Activated CD4-positive, alpha-beta T cell treated with anti-CD3 and anti-CD28 coated beads for 36 hours (primary cell): ENCODE measurements at regions not wholly inside any gene's neighbourhood (a gene's known extent, or its start where the extent isn't known, plus 50 kb on each side); places are given as distances from the start of the nearest gene placed in this dataset. TPM values are rescaled to one million over a fixed set of nuclear protein-coding genes. Genes with fewer than 3 reads are reported as not detected.
"Not testable (repeated sequence)": the region's sequence is repeated elsewhere in the genome, so short reads cannot be mapped to it uniquely, and the experiment has no call there.

ENCODE experiments used
- ATAC-seq: fragments of 200-7000 bp; cut with Tn5 transposase; one replicate; pipeline ENCODE4 v1.10.0; 2021; ENCODE audit warnings: mild to moderate bottlenecking, moderate library complexity
- CTCF ChIA-PET: fragments of 350-600 bp; sonication (Branson Sonifier 250); formaldehyde crosslinking; loops from one replicate; lab custom pipeline; 2021; ENCODE audit warnings: antibody characterized with exemption; lab: Charles Lee
- POLR2A ChIA-PET: fragments of 350-600 bp; sonication (Branson Sonifier 250); formaldehyde crosslinking; loops from one replicate; lab custom pipeline; 2021; ENCODE audit warnings: antibody characterized with exemption, inconsistent platforms; lab: Charles Lee
- DNase-seq: peaks from one replicate; pipeline ENCODE4 v3.0.0-alpha.2; 2020
- H3K27ac Mint-ChIP-seq: one replicate; pipeline ENCODE4 v1.8.0; 2021; ENCODE audit warnings: mixed read lengths
- H3K27me3 Mint-ChIP-seq: one replicate; pipeline ENCODE4 v1.8.0; 2021; ENCODE audit warnings: mixed read lengths
- H3K36me3 Mint-ChIP-seq: one replicate; pipeline ENCODE4 v1.8.0; 2021; ENCODE audit warnings: low read depth, mixed read lengths
- H3K4me1 Mint-ChIP-seq: one replicate; pipeline ENCODE4 v1.8.0; 2021; ENCODE audit warnings: mixed read lengths
- H3K4me3 Mint-ChIP-seq: one replicate; pipeline ENCODE4 v1.8.0; 2021; ENCODE audit warnings: mild to moderate bottlenecking, moderate library complexity, mixed read lengths
- H3K9me3 Mint-ChIP-seq: one replicate; pipeline ENCODE4 v1.8.0; 2021; ENCODE audit warnings: low read depth, mixed read lengths
- intact Hi-C, 2 experiments: fragments of 100-400 bp; cut with DNase I in 1 of 2; cut with micrococcal nuclease in 1 of 2; formaldehyde crosslinking; loops; one replicate each; pipeline versions ENCODE4 v1.14.2 to v1.15.1; 2022 to 2024; cut with DNase I, micrococcal nuclease
- microRNA-seq: library from miRNA; unstranded; fragments of <30 nt; microRNA quantifications from one replicate; pipeline ENCODE4 v1.2.0, GENCODE V29; 2021; ENCODE audit warnings: borderline replicate concordance

DNA sequence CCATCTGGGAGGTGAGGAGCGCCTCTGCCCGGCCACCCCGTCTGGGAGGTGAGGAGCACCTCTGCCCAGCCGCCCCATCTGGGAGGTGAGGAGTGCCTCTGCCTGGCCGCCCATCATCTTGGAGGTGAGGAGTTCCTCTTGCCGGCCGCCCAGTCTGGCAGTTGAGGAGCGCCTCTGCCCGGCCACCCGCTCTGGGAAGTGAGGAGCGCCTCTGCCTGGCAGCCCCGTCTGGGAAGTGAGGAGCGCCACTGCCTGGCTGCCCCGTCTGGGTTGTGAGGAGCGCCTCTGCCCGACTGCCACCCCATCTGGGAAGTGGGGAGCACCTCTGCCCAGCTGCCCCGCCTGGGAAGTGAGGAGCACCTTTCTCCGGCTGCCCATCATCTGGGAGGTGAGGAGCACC lies 230.0 kb upstream of the POTED start:
- H3K9me3 Mint-ChIP-seq, H3K4me3 Mint-ChIP-seq, H3K36me3 Mint-ChIP-seq, ATAC-seq, CTCF ChIA-PET, POLR2A ChIA-PET, H3K27me3 Mint-ChIP-seq, intact Hi-C loops, H3K4me1 Mint-ChIP-seq, H3K27ac Mint-ChIP-seq, DNase-seq: not testable (repeated sequence)

DNA sequence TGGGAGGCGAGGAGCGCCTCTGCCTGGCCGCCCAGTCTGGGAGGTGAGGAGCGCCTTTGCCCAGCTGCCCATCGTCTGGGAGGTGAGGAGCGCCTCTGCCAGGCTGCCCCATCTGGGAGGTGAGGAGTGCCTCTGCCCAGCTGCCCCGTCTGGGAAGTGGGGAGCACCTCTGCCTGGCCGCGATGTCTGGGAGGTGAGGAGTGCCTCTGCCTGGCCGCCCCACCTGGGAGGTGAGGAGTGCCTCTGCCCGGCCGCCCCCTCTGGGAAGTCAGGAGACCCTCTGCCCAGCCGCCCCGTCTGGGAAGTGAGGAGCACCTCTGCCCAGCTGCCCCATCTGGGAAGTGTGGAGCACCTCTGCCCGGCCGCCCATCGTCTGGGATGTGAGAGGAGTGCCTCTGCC lies 229.0 kb upstream of the POTED start:
- H3K36me3 Mint-ChIP-seq, ATAC-seq, H3K4me3 Mint-ChIP-seq, H3K27ac Mint-ChIP-seq, H3K9me3 Mint-ChIP-seq, H3K4me1 Mint-ChIP-seq, DNase-seq, POLR2A ChIA-PET, intact Hi-C loops, H3K27me3 Mint-ChIP-seq, CTCF ChIA-PET: not testable (repeated sequence)

DNA sequence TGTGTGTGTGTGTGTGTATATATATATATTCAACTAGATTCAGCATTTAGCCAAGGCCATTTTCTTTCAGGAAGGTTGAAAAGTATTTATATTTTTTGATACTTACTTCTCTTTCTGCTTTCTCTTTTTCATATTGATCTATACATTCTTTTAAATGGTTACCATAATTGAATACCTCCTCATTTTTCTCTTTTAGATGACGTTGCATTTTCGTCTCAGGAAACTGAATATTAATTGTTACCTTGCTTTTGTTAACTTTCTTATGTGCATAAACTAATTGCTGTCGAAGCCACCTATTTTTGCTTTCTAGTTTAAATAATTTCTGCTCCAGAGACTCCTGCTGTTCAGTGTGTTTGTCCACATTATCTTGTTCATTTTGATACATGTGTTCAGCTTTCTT lies 225.4 kb upstream of the POTED start:
- intact Hi-C loops, ATAC-seq, H3K4me3 Mint-ChIP-seq, H3K27me3 Mint-ChIP-seq, H3K4me1 Mint-ChIP-seq, H3K36me3 Mint-ChIP-seq, POLR2A ChIA-PET, DNase-seq, CTCF ChIA-PET, H3K9me3 Mint-ChIP-seq, H3K27ac Mint-ChIP-seq: not testable (repeated sequence)

DNA sequence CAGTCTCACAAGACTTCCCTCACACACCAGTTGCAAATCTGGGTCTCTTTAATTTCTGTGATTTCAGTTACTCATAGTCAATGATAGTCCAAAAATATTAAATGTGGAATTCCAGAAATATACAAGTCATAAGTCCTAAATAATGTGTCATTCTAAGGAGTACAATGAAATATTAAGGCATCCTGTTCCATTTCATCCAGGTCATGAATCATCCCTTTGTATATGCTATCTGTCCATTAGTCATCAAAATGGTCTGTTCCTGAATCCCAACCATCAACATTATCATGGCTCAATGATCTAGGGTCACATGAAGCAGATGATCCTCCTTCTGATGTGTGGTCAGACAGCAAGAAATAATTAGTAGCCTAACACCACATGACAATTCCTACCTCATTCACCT lies 200.4 kb upstream of the POTED start:
- ATAC-seq, result not testable (repeated sequence)

DNA sequence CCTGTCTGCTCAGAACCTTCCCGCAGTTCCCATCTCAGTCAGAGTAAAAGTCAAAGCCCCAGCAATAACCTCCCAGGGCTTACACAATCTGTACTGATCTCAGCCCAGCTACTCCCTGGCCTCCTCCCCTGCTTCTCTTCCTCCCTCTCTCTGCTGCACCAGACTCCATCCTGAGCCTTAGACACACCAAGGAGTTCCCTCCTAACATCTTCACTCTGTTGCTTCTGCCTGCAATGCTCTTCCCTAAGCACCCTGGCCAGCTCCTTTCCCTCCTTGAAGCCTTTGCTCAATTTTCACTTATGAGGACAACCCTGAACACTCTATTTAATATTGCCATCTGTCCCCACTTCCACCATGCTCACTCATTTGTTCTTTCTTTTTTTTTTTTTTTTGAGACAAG lies 173.7 kb upstream of the POTED start:
- H3K27me3 Mint-ChIP-seq, H3K27ac Mint-ChIP-seq, H3K4me1 Mint-ChIP-seq, CTCF ChIA-PET, H3K4me3 Mint-ChIP-seq, intact Hi-C loops, H3K9me3 Mint-ChIP-seq, DNase-seq, POLR2A ChIA-PET, H3K36me3 Mint-ChIP-seq, ATAC-seq: not testable (repeated sequence)

More for the DNA sequence above, 200.4 kb upstream of the POTED start:
- H3K27ac Mint-ChIP-seq, DNase-seq, H3K4me3 Mint-ChIP-seq, H3K9me3 Mint-ChIP-seq, CTCF ChIA-PET, H3K27me3 Mint-ChIP-seq, H3K4me1 Mint-ChIP-seq, POLR2A ChIA-PET, intact Hi-C loops, H3K36me3 Mint-ChIP-seq: not testable (repeated sequence)

DNA sequence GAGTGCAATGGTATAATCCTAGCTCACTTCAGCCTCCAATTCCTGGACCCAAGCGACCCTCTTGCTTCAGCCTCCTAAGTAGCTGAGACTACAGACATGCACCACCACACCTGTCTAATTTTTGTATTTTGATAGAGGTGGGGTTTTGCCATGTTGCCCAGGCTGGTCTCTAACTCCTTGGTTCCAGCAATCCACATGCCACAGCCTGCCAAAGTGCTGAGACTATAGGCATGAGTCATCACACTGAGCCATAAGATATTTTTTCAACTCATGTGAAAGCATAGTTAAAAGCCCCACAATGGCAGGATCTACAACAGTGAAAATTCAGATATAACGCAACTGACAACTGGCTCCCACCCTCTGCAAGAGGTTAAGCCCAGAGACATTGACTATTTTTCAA lies 161.8 kb upstream of the POTED start:
- H3K4me1 Mint-ChIP-seq, intact Hi-C loops, H3K9me3 Mint-ChIP-seq, CTCF ChIA-PET, DNase-seq, POLR2A ChIA-PET, H3K36me3 Mint-ChIP-seq, ATAC-seq, H3K27me3 Mint-ChIP-seq, H3K27ac Mint-ChIP-seq, H3K4me3 Mint-ChIP-seq: not testable (repeated sequence)

DNA sequence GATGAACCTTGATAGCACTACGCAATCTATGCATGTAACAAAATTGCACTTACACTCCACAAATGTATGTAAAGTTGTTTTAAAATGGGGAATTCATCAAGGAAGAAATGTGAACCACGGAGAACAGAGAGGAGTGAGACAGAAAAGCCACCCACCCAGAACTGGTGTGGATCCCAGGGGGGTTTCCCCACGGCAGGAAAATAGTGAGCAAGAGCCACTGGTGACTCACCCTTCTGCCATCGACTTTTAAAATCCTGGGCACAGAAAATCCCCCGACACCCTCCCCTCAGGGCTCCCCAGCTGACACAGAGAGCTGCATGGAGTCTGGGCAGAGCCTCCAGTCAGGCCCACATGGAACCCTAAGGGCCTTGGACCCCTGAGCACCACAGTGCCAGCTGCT lies 146.0 kb upstream of the POTED start:
- H3K27ac Mint-ChIP-seq, H3K27me3 Mint-ChIP-seq, ATAC-seq, intact Hi-C loops, H3K9me3 Mint-ChIP-seq, CTCF ChIA-PET, H3K36me3 Mint-ChIP-seq, H3K4me1 Mint-ChIP-seq, POLR2A ChIA-PET, H3K4me3 Mint-ChIP-seq: not testable (repeated sequence)
- DNase-seq, result peak; percentile 10

Small RNAs in the stretch of these regions (microRNA-seq; reads per million reads assigned to microRNA genes)
- gene MIR3156-3, result not detected
